C4-2B (cell line): ENCODE measurements at regions not wholly inside any gene's neighbourhood (a gene's known extent, or its start where the extent isn't known, plus 50 kb on each side); places are given as distances from the start of the nearest gene placed in this dataset.

Experiments
- H3K27ac ChIP-seq: fragments of 450-650 bp; 2 replicates; pipeline ENCODE4 v1.5.1; 2017
- ZFX ChIP-seq: fragments of 450-650 bp; IDR thresholded peaks from 2 replicates; pipeline ENCODE4 v1.6.1; 2017
- TF ChIP-seq, protein P1 (sequence below): fragments of 450-650 bp; conservative IDR thresholded peaks from 2 replicates; pipeline ENCODE4 v1.5.1; 2017; ENCODE audit warnings: mild to moderate bottlenecking

DNA sequence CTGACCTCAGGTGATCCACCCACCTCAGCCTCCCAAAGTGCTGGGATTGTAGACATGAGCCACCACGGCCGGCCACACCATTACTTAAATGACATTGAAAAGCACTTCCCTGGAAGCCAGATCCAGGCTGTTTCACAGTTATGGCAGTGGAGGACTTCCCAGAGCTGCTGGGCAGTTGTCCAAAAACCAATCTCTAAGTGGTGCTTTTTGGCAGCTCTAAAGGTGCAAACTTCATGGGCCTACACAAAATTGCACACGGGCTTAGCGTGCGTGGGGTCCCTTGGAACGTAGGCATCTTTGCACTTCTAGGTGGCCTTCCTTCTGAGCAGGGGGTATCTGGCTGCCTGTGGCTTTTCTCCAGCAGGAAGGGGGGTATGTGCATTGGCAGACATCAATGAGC is 172.3 kb downstream of the SHOX start:
- H3K27ac ChIP-seq: no peak overlapping the region
- TF ChIP-seq ZFX: no peak
- TF ChIP-seq, protein P1, sequence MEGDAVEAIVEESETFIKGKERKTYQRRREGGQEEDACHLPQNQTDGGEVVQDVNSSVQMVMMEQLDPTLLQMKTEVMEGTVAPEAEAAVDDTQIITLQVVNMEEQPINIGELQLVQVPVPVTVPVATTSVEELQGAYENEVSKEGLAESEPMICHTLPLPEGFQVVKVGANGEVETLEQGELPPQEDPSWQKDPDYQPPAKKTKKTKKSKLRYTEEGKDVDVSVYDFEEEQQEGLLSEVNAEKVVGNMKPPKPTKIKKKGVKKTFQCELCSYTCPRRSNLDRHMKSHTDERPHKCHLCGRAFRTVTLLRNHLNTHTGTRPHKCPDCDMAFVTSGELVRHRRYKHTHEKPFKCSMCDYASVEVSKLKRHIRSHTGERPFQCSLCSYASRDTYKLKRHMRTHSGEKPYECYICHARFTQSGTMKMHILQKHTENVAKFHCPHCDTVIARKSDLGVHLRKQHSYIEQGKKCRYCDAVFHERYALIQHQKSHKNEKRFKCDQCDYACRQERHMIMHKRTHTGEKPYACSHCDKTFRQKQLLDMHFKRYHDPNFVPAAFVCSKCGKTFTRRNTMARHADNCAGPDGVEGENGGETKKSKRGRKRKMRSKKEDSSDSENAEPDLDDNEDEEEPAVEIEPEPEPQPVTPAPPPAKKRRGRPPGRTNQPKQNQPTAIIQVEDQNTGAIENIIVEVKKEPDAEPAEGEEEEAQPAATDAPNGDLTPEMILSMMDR: no peak

GRCh38 chrX:799808-800207 is 169.2 kb downstream of the SHOX start:
- TF ChIP-seq, protein P1: no peak
- no peak for TF ChIP-seq ZFX

DNA sequence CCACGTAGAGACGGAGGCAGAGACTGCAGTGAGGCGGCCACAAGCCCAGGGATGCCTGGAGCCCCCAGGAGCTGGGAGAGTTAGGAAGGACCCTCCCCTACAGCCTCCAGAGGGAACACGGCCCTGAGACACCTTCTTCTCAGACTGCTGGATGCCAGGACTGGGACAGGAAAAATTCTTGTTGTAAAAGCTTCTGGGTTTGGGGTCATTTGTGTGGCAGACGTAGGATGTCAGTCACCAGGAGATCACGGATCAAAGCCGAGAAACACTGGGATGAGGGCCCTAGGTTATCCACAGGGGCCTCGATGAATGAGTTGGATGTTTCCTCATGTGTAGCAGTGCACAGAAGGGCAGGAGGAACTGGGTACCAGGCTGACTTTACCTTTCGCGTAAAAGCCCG is 163.7 kb downstream of the SHOX start:
- H3K27ac ChIP-seq: no peak overlapping the region
- TF ChIP-seq, protein P1: no peak
- TF ChIP-seq ZFX: no peak

More at GRCh38 chrX:799808-800207, 169.2 kb downstream of the SHOX start:
- H3K27ac ChIP-seq: no peak overlapping the region

DNA sequence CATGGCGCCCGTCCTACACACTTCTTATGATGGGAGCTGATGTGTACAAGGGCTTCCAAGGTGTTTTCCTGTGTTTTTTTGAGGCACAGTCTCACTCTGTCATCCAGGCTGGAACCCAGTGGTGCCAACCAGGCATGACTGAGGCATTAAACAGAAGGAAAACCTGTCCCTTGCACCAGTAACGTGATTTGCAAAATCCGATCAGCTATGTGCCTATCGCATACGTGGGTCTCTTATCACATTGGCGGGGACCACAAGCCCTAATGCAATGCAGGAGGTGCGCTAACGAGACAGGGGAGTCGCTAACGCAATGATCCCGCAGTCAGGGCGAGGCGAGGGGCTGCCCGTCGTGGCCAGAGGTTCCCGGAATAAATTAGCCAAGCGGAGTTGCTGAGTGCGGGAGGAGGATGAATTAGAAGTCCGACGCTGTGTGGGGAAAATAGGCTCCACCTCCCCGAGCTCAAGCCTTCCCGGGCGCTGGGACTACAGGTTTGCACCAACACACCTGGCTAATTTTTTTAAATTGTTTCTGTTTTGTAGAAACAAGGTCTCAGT is 162.7 kb downstream of the SHOX start:
- no peak overlapping the region for H3K27ac ChIP-seq
- TF ChIP-seq ZFX: no peak
- TF ChIP-seq, protein P1: no peak

GRCh38 chrX:791479-792034 is 161.0 kb downstream of the SHOX start:
- H3K27ac ChIP-seq: no peak overlapping the region
- no peak for TF ChIP-seq ZFX
- TF ChIP-seq, protein P1: no peak

DNA sequence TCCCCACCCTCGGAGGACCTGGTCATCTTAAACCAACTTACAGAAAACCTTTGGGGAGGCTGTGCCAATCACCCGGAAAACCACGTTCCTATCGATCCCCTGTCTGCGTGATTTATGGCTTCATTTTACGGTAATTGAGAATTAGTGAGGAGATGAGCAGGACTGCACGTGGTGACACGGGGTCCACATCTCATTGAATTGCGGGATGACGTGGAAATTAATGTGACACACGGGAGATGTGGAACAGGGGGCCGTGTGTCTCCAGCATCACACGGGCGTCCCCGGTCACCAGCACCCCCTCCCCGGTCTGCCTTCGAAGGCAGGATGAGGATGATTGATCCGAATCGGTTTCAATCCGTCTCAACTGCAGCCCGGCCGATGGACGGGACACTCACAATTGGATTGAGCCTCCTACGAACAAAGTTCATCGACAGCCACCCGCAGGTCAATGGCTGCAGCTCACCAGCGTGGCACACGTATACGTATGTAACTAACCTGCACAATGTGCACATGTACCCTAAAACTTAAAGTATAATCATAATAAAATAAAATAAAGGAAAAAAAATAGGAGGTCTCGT is 160.3 kb downstream of the SHOX start:
- TF ChIP-seq, protein P1: no peak
- H3K27ac ChIP-seq: no peak overlapping the region

GRCh38 chrX:790041-790506 is 159.5 kb downstream of the SHOX start:
- TF ChIP-seq ZFX: no peak
- TF ChIP-seq, protein P1: no peak

More at GRCh38 chrX:790041-790506, 159.5 kb downstream of the SHOX start:
- no peak overlapping the region for H3K27ac ChIP-seq
